Vagina (tissue), 2 donors: ENCODE measurements at regions not wholly inside any gene's neighbourhood (a gene's known extent, or its start where the extent isn't known, plus 50 kb on each side); places are given as distances from the start of the nearest gene placed in this dataset.

Experiments
- CTCF ChIP-seq, 3 experiments: fragments of 450-650 bp in 2 of 3; fragments of 200-600 bp in 1 of 3; sonication (generic) in 1 of 3; IDR thresholded peaks; one replicate each; pipeline ENCODE4 v1.5.1; 2017 to 2019; ENCODE audit warnings: antibody characterized with exemption in 3 of 3, mild to moderate bottlenecking in 2 of 3, moderate library complexity in 2 of 3
- POLR2A ChIP-seq, 2 donors: fragments of 450-650 bp; IDR thresholded peaks; one replicate each; pipeline ENCODE4 v1.6.1; 2017; ENCODE audit warnings: antibody characterized with exemption in 2 of 2, mild to moderate bottlenecking in 2 of 2, moderate library complexity in 2 of 2
- POLR2AphosphoS5 ChIP-seq, 2 donors: sonication (generic); formaldehyde crosslinking; IDR thresholded peaks; one replicate each; pipeline ENCODE4 v1.9.0; 2017; ENCODE audit warnings: antibody characterized with exemption in 2 of 2, mild to moderate bottlenecking in 2 of 2, low read depth in 1 of 2; ENCODE audit not compliant: insufficient read depth in 1 of 2

GRCh38 chr3:176967522-176967921, 229.8 kb downstream of the TBL1XR1 start:
- no peak for TF ChIP-seq CTCF (IDR thresholded peaks at IDR 0.05)
- TF ChIP-seq POLR2A (IDR thresholded peaks at IDR 0.05), result no peak
- TF ChIP-seq POLR2AphosphoS5 (IDR thresholded peaks at IDR 0.05; ENCODE audit: insufficient read depth in 1 of 2, low read depth in 1 of 2), result no peak
